GM20431 (cell line): ENCODE measurements at regions not wholly inside any gene's neighbourhood (a gene's known extent, or its start where the extent isn't known, plus 50 kb on each side); places are given as distances from the start of the nearest gene placed in this dataset.

Experiments
- in situ Hi-C: fragments of 300-500 bp; cut with MseI, MboI; formaldehyde crosslinking; loops from one replicate; pipeline ENCODE4 v1.15.0; 2020; ENCODE audit warnings: low sequenced_read_pairs; ENCODE audit not compliant: unreplicated experiment

GRCh38 chr16:65422934-65423333, 301.1 kb upstream of the CDH11 start:
- in situ Hi-C loops: no loop called here

- in situ Hi-C loops: no loop called here
Measured at GRCh38 chr16:65421596-65421995, 299.7 kb upstream of the CDH11 start.

GRCh38 chr16:65418435-65418834, 296.6 kb upstream of the CDH11 start:
- in situ Hi-C loops: no loop called here

GRCh38 chr16:65415460-65415859, 293.6 kb upstream of the CDH11 start:
- in situ Hi-C loops: no loop called here

- in situ Hi-C loops: no loop called here
Measured at GRCh38 chr16:65414284-65414984, 292.6 kb upstream of the CDH11 start.

GRCh38 chr16:65413861-65414260, 292.0 kb upstream of the CDH11 start:
- in situ Hi-C loops: no loop called here

- in situ Hi-C loops: no loop called here
Measured at GRCh38 chr16:65410801-65411200, 288.9 kb upstream of the CDH11 start.

- in situ Hi-C loops: no loop called here
Measured at GRCh38 chr16:65409510-65409909, 287.6 kb upstream of the CDH11 start.

GRCh38 chr16:65406933-65407332, 285.1 kb upstream of the CDH11 start:
- in situ Hi-C loops: no loop called here

- in situ Hi-C loops: no loop called here
Measured at GRCh38 chr16:65406116-65406515, 284.3 kb upstream of the CDH11 start.

- in situ Hi-C loops: no loop called here
Measured at GRCh38 chr16:65394281-65394680, 272.4 kb upstream of the CDH11 start.

- in situ Hi-C loops: no loop called here
Measured at GRCh38 chr16:65392806-65393565, 271.1 kb upstream of the CDH11 start.

- in situ Hi-C loops: no loop called here
Measured at GRCh38 chr16:65388592-65388991, 266.7 kb upstream of the CDH11 start.

- in situ Hi-C loops: no loop called here
Measured at GRCh38 chr16:65386672-65387071, 264.8 kb upstream of the CDH11 start.

GRCh38 chr16:65384441-65384840, 262.6 kb upstream of the CDH11 start:
- in situ Hi-C loops: no loop called here

- in situ Hi-C loops: no loop called here
Measured at GRCh38 chr16:65377195-65377594, 255.3 kb upstream of the CDH11 start.

- in situ Hi-C loops: no loop called here
Measured at GRCh38 chr16:65376601-65377000, 254.7 kb upstream of the CDH11 start.

- in situ Hi-C loops: no loop called here
Measured at GRCh38 chr16:65375651-65376050, 253.8 kb upstream of the CDH11 start.

- in situ Hi-C loops: no loop called here
Measured at GRCh38 chr16:65373097-65373496, 251.2 kb upstream of the CDH11 start.

- in situ Hi-C loops: no loop called here
Measured at GRCh38 chr16:65372171-65372570, 250.3 kb upstream of the CDH11 start.
